ENCODE measurements at regions not wholly inside any gene's neighbourhood (a gene's known extent, or its start where the extent isn't known, plus 50 kb on each side); places are given as distances from the start of the nearest gene placed in this dataset.

DNA sequence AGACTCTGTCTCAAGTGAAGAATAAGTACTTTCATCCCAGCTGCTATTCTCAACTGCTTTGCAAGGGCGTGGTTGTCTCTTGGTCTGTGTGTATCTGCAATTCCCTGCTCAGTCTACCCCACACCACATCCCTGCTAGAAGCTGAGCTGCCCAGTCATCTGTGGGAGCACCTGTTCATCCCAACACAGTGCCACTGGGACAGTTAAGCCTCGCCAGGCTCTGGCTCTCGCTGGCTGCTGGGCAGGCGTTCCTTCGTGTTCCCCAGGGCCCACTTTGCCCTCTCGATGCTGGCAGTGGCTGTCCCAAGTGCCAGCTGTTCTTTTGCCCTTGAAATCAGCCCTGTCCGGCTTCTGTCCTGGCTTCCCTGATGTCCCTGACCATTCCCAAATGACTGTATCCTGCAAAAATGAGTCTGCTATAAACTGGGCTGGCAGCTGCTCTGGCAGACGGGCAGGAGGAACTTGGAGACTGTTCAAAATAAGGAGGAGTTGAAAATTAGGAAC, 91.6 kb upstream of the KLHL25 start:
- DNase-seq (ENCODE audit: low read depth in 3 of 3, low spot score in 2 of 3) = no peak

DNA sequence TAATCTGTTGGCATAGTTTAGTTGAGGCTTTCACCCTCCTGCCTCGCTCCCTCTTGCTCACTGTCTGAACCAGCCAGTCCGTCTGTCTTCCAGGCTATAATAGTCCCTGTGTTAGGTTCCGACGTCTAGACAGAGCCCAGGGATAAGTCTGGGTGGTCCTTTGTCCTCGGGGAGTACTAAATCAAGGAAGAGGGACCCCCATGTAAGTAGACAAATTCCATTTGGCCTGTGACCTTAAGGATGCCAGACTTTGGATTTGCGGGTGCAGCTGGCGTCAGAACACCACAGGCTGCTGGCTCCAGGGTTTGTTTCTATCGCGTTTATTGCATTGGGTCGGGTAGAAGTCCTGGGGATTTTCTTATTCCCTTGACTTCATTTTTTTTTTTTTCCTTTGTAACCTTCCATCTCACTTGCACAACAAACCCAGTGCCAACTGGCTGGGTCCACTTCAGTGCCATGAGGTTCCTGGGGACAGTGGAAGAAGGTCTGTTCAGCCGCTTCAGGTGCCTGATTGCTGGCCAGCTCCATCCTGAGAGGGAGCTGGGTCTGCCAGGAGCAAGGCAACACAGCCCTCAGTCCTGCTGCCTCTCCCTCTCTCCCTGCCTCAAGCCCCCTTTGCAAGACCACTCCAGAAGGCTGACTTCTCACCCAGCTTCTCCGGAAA, 95.4 kb upstream of the KLHL25 start:
- DNase-seq (ENCODE audit: low read depth in 3 of 3, low spot score in 2 of 3) = no peak

DNA sequence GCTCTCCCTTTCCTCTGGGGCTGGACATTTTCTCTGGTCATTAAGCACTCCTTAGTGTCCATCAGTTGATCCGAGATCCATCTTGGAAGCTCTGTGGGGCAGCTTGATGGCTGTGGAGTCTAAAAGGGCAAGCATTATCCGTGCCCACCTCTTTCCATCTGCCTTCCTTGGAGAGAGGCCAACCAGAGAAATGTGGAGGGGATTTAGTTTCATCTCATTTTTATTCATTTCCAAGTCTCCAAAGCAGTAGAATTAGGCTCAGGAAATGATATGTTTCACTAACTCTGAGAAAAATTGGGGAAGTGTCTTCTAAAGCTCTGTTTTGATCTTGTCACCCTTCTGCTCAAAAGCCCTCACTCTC, 95.9 kb upstream of the KLHL25 start:
- no peak for DNase-seq (ENCODE audit: low read depth in 3 of 3, low spot score in 2 of 3)

DNA sequence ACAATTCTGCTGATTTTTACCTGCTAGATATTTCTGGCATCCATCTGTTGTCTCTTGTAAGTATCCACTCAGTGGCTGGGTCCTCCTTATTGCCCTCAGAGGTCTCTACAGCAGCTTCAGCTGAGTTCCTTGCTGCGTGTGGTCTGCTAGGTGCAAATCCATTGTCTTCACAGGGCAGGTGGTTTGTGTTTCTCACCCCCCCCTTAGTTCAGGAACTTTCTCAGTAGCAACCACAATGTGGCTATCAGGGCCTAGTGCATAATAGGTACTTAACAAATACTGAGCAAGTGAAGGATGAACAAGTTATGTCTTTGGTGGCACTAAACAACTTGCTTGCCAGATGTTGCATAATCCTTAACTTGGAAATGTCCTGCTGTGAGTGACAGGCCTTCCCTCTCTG, 96.7 kb upstream of the KLHL25 start:
- no peak for DNase-seq (ENCODE audit: low read depth in 3 of 3, low spot score in 2 of 3)

DNA sequence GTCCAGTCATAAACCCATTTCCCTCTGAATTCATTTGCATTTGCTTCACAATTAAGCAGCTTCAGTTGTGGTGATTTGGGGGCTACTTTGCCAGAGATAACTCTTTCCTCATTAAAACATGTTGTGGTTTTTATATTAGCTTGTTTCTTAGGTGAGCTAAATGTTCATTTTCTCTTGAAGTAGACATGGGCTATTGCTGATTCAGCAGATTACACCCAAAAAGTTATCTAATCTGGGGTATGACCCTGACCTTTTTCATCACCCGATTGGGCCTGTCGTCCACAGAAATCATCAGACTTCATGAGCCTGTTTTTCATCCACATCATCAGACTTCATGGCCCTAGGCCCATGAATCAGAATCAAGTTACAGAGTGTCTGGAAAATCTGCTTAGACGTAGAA, 97.5 kb upstream of the KLHL25 start:
- DNase-seq (ENCODE audit: low read depth in 3 of 3, low spot score in 2 of 3) = no peak

DNA sequence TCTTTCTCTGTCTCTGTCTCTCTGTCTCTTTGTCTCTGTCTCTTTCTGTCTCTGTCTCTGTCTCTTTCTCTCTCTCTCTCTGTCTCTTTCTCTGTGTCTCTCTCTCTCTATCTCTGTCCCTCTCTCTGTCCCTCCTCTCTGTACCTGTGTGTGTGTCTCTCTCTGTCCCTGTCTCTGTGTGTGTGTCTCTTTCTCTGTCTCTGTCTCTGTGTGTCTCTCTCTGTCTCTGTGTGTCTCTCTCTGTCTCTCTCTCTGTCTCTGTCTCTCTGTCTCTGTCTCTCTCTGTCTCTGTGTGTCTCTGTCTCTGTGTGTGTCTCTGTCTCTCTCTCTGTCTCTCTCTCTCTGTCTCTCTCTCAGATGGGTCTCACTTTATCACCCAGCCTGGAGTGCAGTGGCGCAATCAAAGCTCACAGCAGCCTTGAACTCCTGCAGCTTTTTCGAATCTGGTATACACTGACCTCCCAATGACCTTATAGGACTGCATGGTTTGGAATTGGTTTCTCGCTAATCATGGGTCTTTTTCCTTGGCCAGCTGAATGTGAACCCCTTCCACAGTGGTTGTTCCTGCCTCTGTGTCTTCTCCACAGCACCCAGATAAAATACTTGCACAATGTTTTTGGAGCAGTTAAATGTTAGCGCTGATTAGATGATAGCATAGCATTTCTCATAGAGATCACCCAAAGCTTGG, 102.6 kb upstream of the KLHL25 start:
- no peak for DNase-seq (ENCODE audit: low read depth in 3 of 3, low spot score in 2 of 3)

DNA sequence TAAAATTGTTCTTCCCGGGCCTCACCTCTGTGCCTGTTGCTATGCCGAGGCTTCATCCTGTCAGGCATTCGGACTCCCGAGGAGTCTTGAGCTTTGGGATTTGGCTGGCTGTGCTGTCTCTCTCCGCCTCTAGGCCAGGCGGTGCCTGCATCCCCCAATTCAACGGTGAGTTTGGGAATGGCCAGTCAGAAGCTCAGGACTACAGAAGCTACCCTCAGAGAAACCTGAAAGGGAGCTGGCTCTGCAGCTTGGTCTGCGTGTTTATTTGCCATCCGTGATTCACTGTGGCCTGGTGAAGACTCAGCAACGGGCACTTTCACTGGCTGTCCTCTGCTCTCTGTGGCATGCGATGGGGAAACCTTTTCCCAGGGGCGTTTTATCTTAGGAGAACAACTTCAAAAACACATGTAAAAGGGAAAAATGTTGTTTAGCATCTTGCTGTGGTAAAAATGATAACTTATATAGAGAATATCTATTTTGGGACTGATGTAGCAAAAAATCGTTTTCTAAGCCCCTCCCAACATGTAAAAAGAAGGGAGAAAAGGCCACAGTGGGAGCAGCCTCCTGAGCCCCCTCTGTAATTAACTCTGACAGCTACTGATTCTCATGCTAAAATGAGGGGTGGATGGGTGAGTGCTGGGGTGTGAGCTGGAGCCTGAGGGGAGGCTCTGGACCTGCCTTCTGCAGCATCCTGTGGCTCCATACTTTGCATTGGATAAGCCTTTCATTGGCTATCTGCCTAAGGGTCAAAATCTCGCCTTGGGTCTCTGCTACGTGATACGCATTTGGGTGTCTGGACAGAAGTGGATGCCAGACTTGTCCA, 103.4 kb upstream of the KLHL25 start:
- no peak for DNase-seq (ENCODE audit: low read depth in 3 of 3, low spot score in 2 of 3)

DNA sequence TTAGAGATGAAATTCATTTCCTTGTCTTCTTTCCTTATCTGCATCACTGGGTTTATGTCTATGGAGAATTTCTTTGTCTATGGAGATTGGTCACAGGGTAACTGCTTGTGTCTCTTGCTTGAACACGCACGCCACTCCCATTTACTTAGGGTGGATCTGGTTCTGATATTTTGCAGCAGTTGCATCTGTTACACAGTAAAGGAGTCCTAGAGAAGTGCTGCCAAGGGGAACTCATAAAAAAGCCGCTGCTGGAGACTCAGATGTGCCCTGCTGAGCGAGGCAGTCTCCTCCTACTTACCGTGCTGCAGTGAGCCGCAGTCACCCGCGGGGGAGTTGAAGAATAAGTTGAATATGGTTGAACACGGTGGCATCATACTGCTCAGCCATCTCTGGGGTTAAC, 105.2 kb upstream of the KLHL25 start:
- peak in 1 of 3 donors; percentile 10 for DNase-seq (ENCODE audit: low read depth in 3 of 3, low spot score in 2 of 3)

DNA sequence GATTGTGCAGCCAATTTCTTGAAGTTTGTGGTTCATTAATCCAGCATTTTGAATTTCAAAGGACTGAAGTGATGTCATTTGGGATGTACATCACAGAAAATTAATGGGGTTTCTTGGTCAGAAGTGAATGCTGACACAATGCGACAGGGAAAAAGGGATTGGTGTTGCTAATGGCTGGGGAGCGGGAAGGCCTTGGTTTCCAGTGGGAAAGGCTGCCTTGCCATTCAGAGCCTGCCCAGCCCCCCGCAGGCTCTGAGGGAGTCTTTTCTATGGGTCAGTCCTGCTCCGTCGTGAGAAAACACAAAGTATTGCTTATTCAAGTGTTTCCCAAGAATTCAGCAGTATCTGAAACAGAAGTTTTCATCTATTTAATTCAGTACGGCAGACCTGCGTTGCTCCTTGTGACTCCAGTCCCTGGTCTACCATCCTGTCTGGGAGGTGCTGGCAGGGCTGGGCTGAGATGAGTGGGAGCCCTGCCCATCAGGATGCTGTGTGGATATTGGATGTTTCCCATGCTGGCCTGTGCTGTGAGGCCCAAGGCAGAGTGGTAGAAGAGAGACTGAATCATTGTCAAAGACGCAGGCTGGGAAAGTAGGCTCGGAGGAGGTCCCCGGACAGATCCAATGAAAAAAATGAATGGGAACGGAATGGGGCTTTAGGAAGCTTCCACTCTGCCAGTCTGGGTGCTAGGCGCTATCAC, 111.2 kb upstream of the KLHL25 start:
- DNase-seq (ENCODE audit: low read depth in 3 of 3, low spot score in 2 of 3) = peak in 1 of 3 donors; percentile 10

DNA sequence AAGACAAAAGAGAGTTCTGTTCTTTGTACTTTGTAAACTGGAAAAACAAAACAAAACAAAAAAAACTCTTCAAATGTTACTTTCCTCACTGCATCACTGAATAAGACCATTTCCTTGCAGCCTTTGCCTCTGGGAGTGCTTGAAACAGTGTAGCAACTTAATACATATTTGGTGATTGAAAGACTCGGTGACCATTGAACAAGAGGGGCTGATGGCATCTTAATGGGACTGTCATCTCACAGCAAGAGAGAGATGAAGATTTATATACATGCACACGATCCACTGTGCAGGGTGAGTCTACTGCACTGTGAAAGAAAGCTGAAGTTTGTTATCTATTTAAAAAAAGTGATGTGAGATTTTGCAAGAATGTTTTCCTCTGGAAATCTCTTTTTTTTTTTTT, 111.9 kb upstream of the KLHL25 start:
- no peak for DNase-seq (ENCODE audit: low read depth in 3 of 3, low spot score in 2 of 3)

DNA sequence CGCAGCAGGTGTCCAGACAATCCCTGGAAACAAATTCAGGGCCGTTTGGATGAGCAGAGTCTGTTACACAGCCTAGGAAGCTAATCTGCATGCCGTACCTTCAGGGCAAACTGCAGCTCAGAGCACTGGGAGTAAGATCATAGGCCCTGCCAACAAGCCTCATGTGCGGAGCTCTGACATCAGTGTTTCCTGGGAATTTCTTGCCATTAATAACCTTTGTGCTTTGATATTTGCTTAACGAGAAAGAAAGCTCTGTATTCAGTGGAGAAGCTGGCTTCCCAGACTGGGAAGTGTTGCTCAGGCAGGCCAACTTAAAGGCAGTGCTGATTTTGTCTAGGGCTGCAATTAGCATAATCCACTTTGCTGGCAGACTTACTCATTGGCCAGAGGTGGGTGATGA, 116.1 kb upstream of the KLHL25 start:
- no peak for DNase-seq (ENCODE audit: low read depth in 3 of 3, low spot score in 2 of 3)

DNA sequence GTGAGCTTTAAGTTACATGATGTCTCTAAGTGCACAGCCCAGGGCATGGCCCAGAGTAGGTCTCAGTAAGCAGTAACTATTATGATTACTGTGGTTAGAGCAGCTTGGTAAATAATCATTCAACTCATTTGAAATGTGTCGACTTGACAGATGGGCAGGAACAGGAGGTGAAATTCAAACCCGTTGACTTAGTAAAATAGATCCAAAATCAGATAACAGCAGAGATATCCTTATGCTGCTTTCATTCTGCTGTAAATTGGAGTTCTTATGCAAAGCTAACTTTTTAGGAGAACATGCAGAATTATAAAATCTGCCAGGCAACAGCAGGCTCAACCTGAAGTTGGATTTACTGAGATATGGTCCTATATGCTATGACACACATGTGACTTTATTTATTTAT, 118.7 kb upstream of the KLHL25 start:
- DNase-seq (ENCODE audit: low read depth in 3 of 3, low spot score in 2 of 3) = no peak

DNA sequence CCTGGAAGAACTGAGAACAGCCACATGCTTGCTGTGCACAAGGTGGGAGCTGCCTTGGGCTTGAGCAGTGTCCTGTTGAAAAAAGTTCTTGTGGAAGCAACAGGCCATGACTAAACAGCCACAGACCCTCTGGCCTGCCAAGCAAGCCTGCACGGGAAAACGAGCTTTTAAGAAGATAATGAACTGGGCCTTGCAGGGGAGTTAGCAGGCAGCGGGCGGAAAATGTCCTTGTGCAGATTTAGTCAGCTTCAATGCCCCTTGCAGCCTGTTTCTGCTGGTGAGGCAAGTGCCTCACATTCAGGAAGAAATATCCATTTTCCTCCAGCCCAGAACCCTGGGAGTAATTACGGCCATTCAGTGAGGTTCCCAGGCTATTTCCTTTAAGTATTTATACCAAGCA, 126.2 kb upstream of the KLHL25 start:
- DNase-seq (ENCODE audit: low read depth in 3 of 3, low spot score in 2 of 3) = peak in 1 of 3 donors; percentile 27

DNA sequence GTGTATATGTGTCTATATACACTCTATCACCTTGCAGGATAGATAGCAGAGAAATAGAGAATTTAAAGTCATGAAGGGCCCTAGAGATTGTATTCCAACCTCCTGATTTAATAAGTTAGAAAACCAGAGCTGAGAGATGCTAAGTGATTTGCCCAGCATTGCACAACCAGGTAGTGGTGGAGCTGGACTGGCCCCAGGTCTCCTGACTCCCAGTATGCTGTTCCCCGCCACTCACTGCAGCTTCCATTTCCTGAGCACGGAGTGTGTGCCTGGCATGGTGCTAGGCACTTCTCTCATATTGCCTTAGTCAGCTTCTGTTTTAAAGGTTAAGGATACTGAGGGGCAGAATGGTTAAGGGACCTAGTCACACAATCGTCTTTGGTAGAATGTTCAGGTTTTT, 129.4 kb upstream of the KLHL25 start:
- no peak for DNase-seq (ENCODE audit: low read depth in 3 of 3, low spot score in 2 of 3)

DNA sequence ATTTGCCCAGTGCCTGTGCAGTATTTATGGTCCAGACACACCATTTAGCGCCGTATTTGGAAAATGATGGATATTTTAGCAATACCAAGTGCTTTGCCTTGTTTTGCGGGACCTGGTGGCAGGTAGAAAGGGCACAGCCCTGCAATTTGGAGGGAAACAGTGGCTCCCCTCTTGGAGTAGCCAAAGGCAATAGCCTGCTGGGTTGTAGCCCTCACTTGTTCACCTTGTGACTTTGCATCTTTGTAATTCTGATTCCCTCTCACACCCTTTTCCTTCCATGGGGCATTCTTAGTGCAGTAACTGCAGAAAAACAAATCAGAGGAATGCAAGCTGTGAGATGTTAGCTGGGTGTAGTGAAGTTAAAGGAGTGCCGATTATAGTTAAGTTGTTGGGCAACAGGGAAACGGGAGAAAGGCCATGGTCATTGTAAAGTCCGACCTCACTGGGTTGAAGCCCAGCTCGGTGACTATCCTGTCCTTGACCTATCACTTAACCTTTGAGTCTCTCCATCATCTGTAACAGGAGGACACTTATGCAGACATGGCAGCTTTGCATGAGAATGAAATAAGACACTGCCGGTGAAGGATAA, 131.0 kb upstream of the KLHL25 start:
- no peak for DNase-seq (ENCODE audit: low read depth in 3 of 3, low spot score in 2 of 3)

DNA sequence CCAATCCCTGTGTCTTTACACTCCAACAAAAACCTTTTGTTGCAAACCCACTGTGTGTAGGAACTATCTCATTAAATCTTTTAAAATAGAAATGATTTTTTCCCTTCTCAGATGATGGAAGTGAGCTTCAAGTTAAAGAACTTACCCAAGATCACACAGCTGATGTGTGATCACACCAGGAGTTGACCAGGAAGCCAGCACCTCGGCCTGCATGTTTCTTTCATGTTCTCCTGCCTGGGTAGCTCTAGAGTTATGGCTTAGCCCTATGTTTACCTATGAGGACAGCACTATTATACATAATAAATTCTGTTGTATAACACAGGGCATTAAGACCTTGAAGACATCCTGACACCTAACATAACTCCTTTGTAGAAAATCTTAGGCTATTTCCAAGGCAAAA, 132.1 kb upstream of the KLHL25 start:
- DNase-seq (ENCODE audit: low read depth in 3 of 3, low spot score in 2 of 3) = no peak

DNA sequence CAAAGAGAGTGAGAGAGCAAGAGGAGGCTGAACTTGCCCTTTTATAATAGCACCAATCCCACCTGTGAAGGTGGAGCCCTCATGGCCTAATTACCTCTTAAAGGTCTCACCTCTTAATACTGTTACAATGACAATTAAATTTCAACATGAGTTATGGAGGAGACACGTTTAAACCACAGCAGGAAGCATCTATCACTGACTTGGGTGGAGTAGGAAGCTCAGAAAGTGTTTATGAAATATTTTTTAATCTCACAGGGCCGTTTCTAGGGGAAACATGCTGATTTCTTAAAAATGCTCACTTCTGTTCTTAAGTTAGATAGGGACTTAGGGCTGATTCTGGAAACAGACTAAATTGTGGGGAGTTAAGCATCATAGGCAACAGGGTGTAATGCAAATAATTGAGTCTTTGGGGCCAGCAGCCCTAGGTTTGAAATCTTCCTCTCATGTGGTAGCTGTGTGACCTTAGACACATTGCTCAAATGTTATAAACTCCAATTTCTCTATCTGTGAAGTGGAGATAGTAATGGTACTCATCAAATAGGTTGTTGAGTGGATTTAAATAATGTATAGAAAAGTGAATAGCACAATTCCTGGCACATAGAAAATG, 133.3 kb upstream of the KLHL25 start:
- DNase-seq (ENCODE audit: low read depth in 3 of 3, low spot score in 2 of 3) = no peak

DNA sequence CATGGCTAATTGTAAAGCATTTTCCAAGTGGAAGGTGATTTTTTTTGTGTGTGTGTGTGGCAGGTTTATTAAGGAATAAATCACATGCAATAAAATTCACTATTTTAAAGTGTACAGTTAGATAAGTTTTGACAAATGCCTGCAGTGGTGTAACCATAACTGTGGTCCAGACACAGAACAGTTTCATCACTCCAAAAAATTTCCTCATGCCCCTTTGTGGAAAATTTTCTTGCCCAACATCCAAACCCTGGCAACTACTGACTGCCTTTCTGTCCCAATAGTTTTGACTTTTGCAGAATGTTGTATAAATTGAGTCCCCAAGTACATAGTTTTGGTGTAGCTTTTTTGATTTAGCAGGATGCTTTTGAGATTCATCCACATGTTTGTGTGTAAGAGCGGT, 135.1 kb upstream of the KLHL25 start:
- DNase-seq (ENCODE audit: low read depth in 3 of 3, low spot score in 2 of 3) = no peak

DNA sequence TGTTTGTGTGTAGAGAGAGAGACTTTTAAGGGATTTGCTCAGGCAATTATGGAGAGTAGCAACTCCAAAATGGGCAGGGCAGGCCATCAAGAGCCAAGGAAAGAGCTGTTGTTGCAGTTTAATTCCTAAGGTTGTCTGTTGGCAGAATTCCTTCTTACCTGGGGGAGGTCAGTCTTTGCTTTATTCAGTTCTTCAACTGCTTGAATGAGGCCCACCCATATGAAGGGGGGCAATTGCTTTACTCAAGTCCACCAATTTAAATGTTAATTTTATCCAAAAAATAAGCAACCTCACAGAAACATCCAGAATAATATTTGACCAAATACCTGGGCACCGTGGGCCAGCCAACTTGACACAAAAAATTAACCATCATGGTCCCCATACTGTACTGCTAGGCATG, 137.7 kb upstream of the KLHL25 start:
- DNase-seq (ENCODE audit: low read depth in 3 of 3, low spot score in 2 of 3) = no peak

DNA sequence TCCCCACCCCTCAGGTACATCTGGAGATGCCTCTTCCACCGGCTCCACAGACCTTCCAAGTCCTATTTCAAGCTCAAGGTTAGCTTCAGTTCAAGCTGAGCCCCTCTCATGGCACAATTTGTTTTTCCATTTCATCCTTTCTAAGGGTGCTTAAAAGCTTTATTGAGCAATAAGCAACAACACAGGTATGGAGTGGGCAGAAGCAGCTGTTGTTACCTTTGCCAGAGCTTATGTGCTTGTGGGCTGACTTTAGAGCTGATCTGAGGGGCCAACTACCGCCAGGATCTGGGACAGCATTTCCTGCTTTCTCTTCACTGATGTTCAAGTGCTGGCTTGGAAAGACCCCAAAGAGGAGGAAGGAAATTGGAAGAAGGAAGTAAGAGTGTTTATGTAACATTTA, 140.0 kb upstream of the KLHL25 start:
- no peak for DNase-seq (ENCODE audit: low read depth in 3 of 3, low spot score in 2 of 3)

Measured in right renal cortex interstitium (tissue), 3 donors.